HepG2 (cell line): ENCODE measurements at regions not wholly inside any gene's neighbourhood (a gene's known extent, or its start where the extent isn't known, plus 50 kb on each side); places are given as distances from the start of the nearest gene placed in this dataset.

Source experiments
- ATAC-seq: fragments of 200-7000 bp; cut with Tn5 transposase; 3 replicates; pipeline ENCODE4 v1.9.1; 2020; ENCODE audit warnings: mild to moderate bottlenecking, moderate library complexity
- BruUV-seq: library from RNA; stranded (reverse); fragments of 400-500 nt; replicated peaks from 2 replicates; lab custom pipeline; 2021; lab: Mats Ljungman, UMichigan
- CTCF ChIA-PET: fragments of 300-600 bp; formaldehyde crosslinking; extraction: SDS; loops from one replicate; lab custom pipeline; 2021; ENCODE audit warnings: low total read pairs, inconsistent platforms, low intra/inter-chr PET ratio; lab: Yijun Ruan, JAX
- POLR2A ChIA-PET: fragments of 350-600 bp; sonication (Branson Sonifier 250); formaldehyde crosslinking; loops from one replicate; lab custom pipeline; 2020; ENCODE audit warnings: antibody characterized with exemption, inconsistent platforms; lab: Yijun Ruan, JAX
- DNase-seq: peaks from one replicate; pipeline ENCODE4 v3.0.0-alpha.2; 2015; ENCODE audit warnings: low spot score
- FAIRE-seq: peaks from 3 replicates; lab custom pipeline; 2011; peaks lifted over from hg19 to GRCh38; lab: Jason Lieb, UNC
- H2AFZ ChIP-seq: one replicate; pipeline ENCODE4 v1.6.1; 2011; ENCODE audit warnings: low read length, inconsistent platforms
- H3K27ac ChIP-seq: fragments of 300-600 bp; 3 replicates; pipeline ENCODE4 v1.8.0; 2011; ENCODE audit warnings: mixed run types, mild to moderate bottlenecking, mixed read lengths, low read length, inconsistent platforms; ENCODE audit not compliant: insufficient read depth; ENCODE audit errors: extremely low read length
- H3K27me3 ChIP-seq, 2 experiments: fragments of 200-600 bp in 1 of 2; 2 replicates in 1 of 2; 3 replicates in 1 of 2; pipeline versions ENCODE4 v1.6.0 to v1.8.0; 2011; ENCODE audit warnings: low read length in 2 of 2, mild to moderate bottlenecking in 2 of 2, moderate library complexity in 2 of 2, inconsistent platforms in 1 of 2; ENCODE audit not compliant: insufficient read depth in 2 of 2, control insufficient read depth in 1 of 2
- H3K36me3 ChIP-seq, 2 experiments: fragments of 200-600 bp in 1 of 2; replicated peaks in 1 of 2; 2 replicates in 1 of 2; 3 replicates in 1 of 2; pipeline versions ENCODE4 v1.5.1 to v1.8.0; 2011; ENCODE audit warnings: low read length in 2 of 2, inconsistent platforms in 1 of 2; ENCODE audit not compliant: insufficient read depth in 2 of 2, control insufficient read depth in 1 of 2
- H3K4me1 ChIP-seq: 2 replicates; pipeline ENCODE4 v1.5.1; 2012; ENCODE audit warnings: low read length, inconsistent platforms; ENCODE audit not compliant: insufficient read depth
- H3K4me2 ChIP-seq: 2 replicates; pipeline ENCODE4 v1.6.0; 2011; ENCODE audit warnings: low read depth, low read length, inconsistent platforms
- H3K4me3 ChIP-seq, 3 experiments: fragments of 200-600 bp in 1 of 3; sonication (generic), shearing (Covaris generic) in 1 of 3; replicated peaks in 1 of 3; 2 replicates each; pipeline ENCODE4 v1.5.1; 2011 to 2016; ENCODE audit warnings: low read length in 3 of 3, inconsistent platforms in 2 of 3, low read depth in 2 of 3, mild to moderate bottlenecking in 2 of 3, control low read depth in 1 of 3, mixed read lengths in 1 of 3; ENCODE audit not compliant: insufficient read depth in 1 of 3
- H3K79me2 ChIP-seq: one replicate; pipeline ENCODE4 v1.6.1; 2011; ENCODE audit warnings: low read length, inconsistent platforms; ENCODE audit not compliant: insufficient read depth
- H3K9ac ChIP-seq: 2 replicates; pipeline ENCODE4 v1.6.0; 2011; ENCODE audit warnings: mild to moderate bottlenecking, low read depth, low read length, inconsistent platforms; ENCODE audit not compliant: insufficient read depth
- H3K9me3 ChIP-seq: 2 replicates; pipeline ENCODE4 v1.5.1; 2012; ENCODE audit warnings: mild to moderate bottlenecking, low read length
- H4K20me1 ChIP-seq: 2 replicates; pipeline ENCODE4 v1.6.0; 2011; ENCODE audit warnings: inconsistent platforms, mild to moderate bottlenecking, low read length, moderate library complexity; ENCODE audit not compliant: insufficient read depth
- CEBPZ ChIP-seq: IDR thresholded peaks from 2 replicates; pipeline ENCODE4 v1.6.1; 2012; ENCODE audit warnings: low read length, improper control_type of control experiment
- CSRNP2 ChIP-seq: sonication (generic); formaldehyde crosslinking; conservative IDR thresholded peaks from 2 replicates; pipeline ENCODE4 v1.8.0; 2022; ENCODE audit warnings: low read depth, missing genetic modification reagents
- GLMP ChIP-seq: sonication (generic); formaldehyde crosslinking; IDR thresholded peaks from 2 replicates; pipeline ENCODE4 v1.9.0; 2021; ENCODE audit warnings: missing genetic modification reagents, mild to moderate bottlenecking, borderline replicate concordance
- KDM1A ChIP-seq: IDR thresholded peaks from 2 replicates; pipeline ENCODE4 v1.6.1; 2016; ENCODE audit warnings: missing compliant biosample characterization
- NPAS2 ChIP-seq: sonication (generic); formaldehyde crosslinking; IDR thresholded peaks from 2 replicates; pipeline ENCODE4 v1.8.0; 2022; ENCODE audit warnings: mild to moderate bottlenecking, missing genetic modification reagents, borderline replicate concordance
- POLR2G ChIP-seq: fragments of 200-400 bp; formaldehyde crosslinking; IDR thresholded peaks from 2 replicates; pipeline ENCODE4 v1.6.1; 2018; ENCODE audit warnings: mild to moderate bottlenecking, low read depth, low read length, moderate library complexity
- PPARG ChIP-seq: conservative IDR thresholded peaks from 2 replicates; pipeline ENCODE4 v1.6.1; 2016; ENCODE audit warnings: missing biosample characterization, missing genetic modification reagents
- SRY ChIP-seq: sonication (generic); formaldehyde crosslinking; IDR thresholded peaks from 2 replicates; pipeline ENCODE4 v1.8.0; 2022; ENCODE audit warnings: mild to moderate bottlenecking, missing genetic modification reagents
- ZBTB42 ChIP-seq: sonication (generic); formaldehyde crosslinking; IDR thresholded peaks from 2 replicates; pipeline ENCODE4 v1.5.0; 2020; ENCODE audit warnings: mild to moderate bottlenecking, missing genetic modification reagents
- ZBTB49 ChIP-seq: sonication (generic); formaldehyde crosslinking; IDR thresholded peaks from 2 replicates; pipeline ENCODE4 v1.4.0; 2020; ENCODE audit warnings: missing genetic modification reagents, borderline replicate concordance
- ZFP62 ChIP-seq: sonication (generic); formaldehyde crosslinking; IDR thresholded peaks from 2 replicates; pipeline ENCODE4 v1.4.0; 2020; ENCODE audit warnings: missing genetic modification reagents
- ZFY ChIP-seq: sonication (generic); formaldehyde crosslinking; IDR thresholded peaks from 2 replicates; pipeline ENCODE4 v1.4.0; 2020; ENCODE audit warnings: missing genetic modification reagents
- ZNF136 ChIP-seq: sonication (generic); formaldehyde crosslinking; IDR thresholded peaks from 2 replicates; pipeline ENCODE4 v1.8.1; 2022; ENCODE audit warnings: low read depth, mild to moderate bottlenecking, moderate library complexity, missing genetic modification reagents
- ZNF597 ChIP-seq: sonication (generic); formaldehyde crosslinking; IDR thresholded peaks from 2 replicates; pipeline ENCODE4 v1.5.0; 2020; ENCODE audit warnings: missing genetic modification reagents
- ZNF709 ChIP-seq: sonication (generic); formaldehyde crosslinking; IDR thresholded peaks from 2 replicates; pipeline ENCODE4 v1.5.0; 2020; ENCODE audit warnings: mild to moderate bottlenecking, missing genetic modification reagents
- ZNF737 ChIP-seq: sonication (generic); formaldehyde crosslinking; IDR thresholded peaks from 2 replicates; pipeline ENCODE4 v1.5.0; 2020; ENCODE audit warnings: missing genetic modification reagents, mild to moderate bottlenecking, borderline replicate concordance
- ZNF850 ChIP-seq: sonication (generic); formaldehyde crosslinking; conservative IDR thresholded peaks from 2 replicates; pipeline ENCODE4 v1.9.0; 2021; ENCODE audit warnings: mild to moderate bottlenecking, missing genetic modification reagents
- WGBS: methylation state at CpG from one replicate; pipeline ENCODE4 v1.1.6; 2017; ENCODE audit warnings: low lambda C conversion rate; 5-methylcytosine and 5-hydroxymethylcytosine counted together
- in situ Hi-C: cut with HindIII; loops from 2 replicates; pipeline ENCODE4 v1.10.0; 2017; ENCODE audit warnings: low pct_unique_long_range_greater_than_20kb; ENCODE audit not compliant: extremely low pct_ligation_motif_present
- intact Hi-C: fragments of 100-400 bp; cut with micrococcal nuclease; formaldehyde crosslinking; loops from one replicate; pipeline ENCODE4 v1.10.0; 2022; ENCODE audit not compliant: unreplicated experiment

GRCh38 chr9:117907420-117907819 lies 203.2 kb downstream of the TLR4 start:
- BruUV-seq: no TSS peak
- WGBS: 0% methylated on average over 1 of the region's 1 CpG
- Histone ChIP-seq H2AFZ (no peak overlapping the region), H3K9me3 (peaks cover 86% of the 10 kb centered on the region), H3K9ac (no peak overlapping the region), H3K27ac (no peak overlapping the region), H3K36me3 (no peaks in the 10 kb centered on the region), H3K4me3 (no peak overlapping the region), H4K20me1 (no peaks in the 10 kb centered on the region), H3K4me1 (no peaks in the 10 kb centered on the region), H3K27me3 (no peaks in the 10 kb centered on the region), H3K4me2 (no peak overlapping the region), H3K79me2 (no peaks in the 10 kb centered on the region)
- intact Hi-C loops: no loop called here
- FAIRE-seq (no peak), ATAC-seq (no peak), DNase-seq (no peak)
- in situ Hi-C loops: no loop called here
- POLR2A ChIA-PET: no interaction called here
- CTCF ChIA-PET: no interaction called here
- TF ChIP-seq ZFY (CRISPR knock-in tag) (no peak), ZBTB42 (CRISPR knock-in tag) (no peak), ZFP62 (CRISPR knock-in tag) (no peak), ZNF136 (CRISPR knock-in tag) (no peak), GLMP (no peak), ZBTB49 (CRISPR knock-in tag) (no peak), CEBPZ (no peak), ZNF737 (CRISPR knock-in tag) (no peak), NPAS2 (CRISPR knock-in tag) (no peak), ZNF709 (CRISPR knock-in tag) (no peak), SRY (CRISPR knock-in tag) (no peak), ZNF850 (CRISPR knock-in tag) (no peak), CSRNP2 (CRISPR knock-in tag) (no peak), KDM1A (no peak), ZNF597 (CRISPR knock-in tag) (no peak), POLR2G (no peak), PPARG (CRISPR knock-in tag) (no peak)
